GM12878 (cell line): ENCODE measurements at regions not wholly inside any gene's neighbourhood (a gene's known extent, or its start where the extent isn't known, plus 50 kb on each side); places are given as distances from the start of the nearest gene placed in this dataset.

Experiments
- ATAC-seq: fragments of 200-7000 bp; cut with Tn5 transposase; 3 replicates; pipeline ENCODE4 v1.9.1; 2020; ENCODE audit warnings: mild to moderate bottlenecking, moderate library complexity
- BruUV-seq: library from RNA; stranded (reverse); fragments of 400-500 nt; replicated peaks from 2 replicates; lab custom pipeline; 2021; lab: Mats Ljungman, UMichigan
- CTCF ChIA-PET: fragments of 300-600 bp; sonication (Branson Sonifier 250); formaldehyde crosslinking; extraction: SDS; loops from one replicate; lab custom pipeline; 2021; ENCODE audit warnings: inconsistent platforms; lab: Yijun Ruan, JAX
- POLR2A ChIA-PET: fragments of 350-600 bp; formaldehyde crosslinking; extraction: SDS; loops from one replicate; lab custom pipeline; 2021; ENCODE audit warnings: inconsistent platforms; lab: Charles Lee
- RAD21 ChIA-PET: fragments of 300-600 bp; sonication (Branson Sonifier 250); formaldehyde crosslinking; loops from one replicate; lab custom pipeline; 2023; ENCODE audit warnings: antibody characterized with exemption; ENCODE audit not compliant: unreplicated experiment; lab: Charles Lee
- SMC1A ChIA-PET: fragments of 300-600 bp; sonication (Branson Sonifier 250); formaldehyde crosslinking; loops from one replicate; lab custom pipeline; 2023; ENCODE audit not compliant: unreplicated experiment, uncharacterized antibody; lab: Charles Lee
- DNase-seq: peaks from one replicate; pipeline ENCODE4 v3.0.0-alpha.2; 2011; ENCODE audit warnings: low read depth, low spot score
- FAIRE-seq: peaks from 3 replicates; lab custom pipeline; 2011; peaks lifted over from hg19 to GRCh38; lab: Jason Lieb, UNC
- H2AFZ ChIP-seq: 2 replicates; pipeline ENCODE4 v1.6.0; 2011; ENCODE audit warnings: low read depth, low read length, control low read depth; ENCODE audit not compliant: control insufficient read depth
- H3K27ac ChIP-seq: 2 replicates; pipeline ENCODE4 v1.5.1; 2011; ENCODE audit warnings: control low read depth; ENCODE audit not compliant: control insufficient read depth, insufficient read depth
- H3K27me3 ChIP-seq, 2 experiments: replicated peaks in 1 of 2; 2 replicates each; pipeline versions ENCODE4 v1.6.0 to v1.6.1; 2011; ENCODE audit warnings: low read length in 1 of 2; ENCODE audit not compliant: control insufficient read depth in 2 of 2, insufficient read depth in 2 of 2
- H3K36me3 ChIP-seq, 2 experiments: 2 replicates each; pipeline ENCODE4 v1.5.1; 2011; ENCODE audit warnings: low read length in 1 of 2; ENCODE audit not compliant: control insufficient read depth in 2 of 2, insufficient read depth in 2 of 2
- H3K4me1 ChIP-seq: 2 replicates; pipeline ENCODE4 v1.6.1; 2011; ENCODE audit warnings: mild to moderate bottlenecking, low read length, moderate library complexity, mixed read lengths; ENCODE audit not compliant: control insufficient read depth, insufficient read depth
- H3K4me2 ChIP-seq: 2 replicates; pipeline ENCODE4 v1.6.0; 2011; ENCODE audit warnings: control low read depth; ENCODE audit not compliant: control insufficient read depth, insufficient read depth
- H3K4me3 ChIP-seq: fragments of 200-600 bp; sonication (generic); 2 replicates; pipeline ENCODE4 v1.5.1; 2016
- H3K79me2 ChIP-seq: 2 replicates; pipeline ENCODE4 v1.6.0; 2011; ENCODE audit warnings: low read length; ENCODE audit not compliant: control insufficient read depth, insufficient read depth
- H3K9ac ChIP-seq: 2 replicates; pipeline ENCODE4 v1.8.0; 2011; ENCODE audit warnings: low read length, control low read depth, mixed read lengths; ENCODE audit not compliant: control insufficient read depth, insufficient read depth
- H3K9me3 ChIP-seq: replicated peaks from 3 replicates; pipeline ENCODE4 v1.5.1; 2011; ENCODE audit warnings: mild to moderate bottlenecking, low read length; ENCODE audit not compliant: control insufficient read depth, insufficient read depth
- H4K20me1 ChIP-seq: 2 replicates; pipeline ENCODE4 v1.6.0; 2011; ENCODE audit not compliant: control insufficient read depth, insufficient read depth
- BCL11A ChIP-seq: IDR thresholded peaks from 2 replicates; pipeline ENCODE4 v1.6.1; 2011; ENCODE audit warnings: low read depth, low read length
- ETV6 ChIP-seq, 2 experiments: fragments of 450-650 bp in 1 of 2; IDR thresholded peaks in 1 of 2; conservative IDR thresholded peaks in 1 of 2; 2 replicates each; pipeline ENCODE4 v1.6.1; 2014; ENCODE audit warnings: antibody characterized with exemption in 1 of 2, borderline replicate concordance in 1 of 2, low read depth in 1 of 2, mild to moderate bottlenecking in 1 of 2, moderate library complexity in 1 of 2
- MXI1 ChIP-seq: fragments of 150-350 bp; IDR thresholded peaks from 2 replicates; pipeline ENCODE4 v1.6.1; 2011; ENCODE audit warnings: low read depth, mild to moderate bottlenecking, inconsistent platforms, low read length, improper control_type of control experiment
- SREBF2 ChIP-seq: IDR thresholded peaks from 2 replicates; pipeline ENCODE4 v1.6.1; 2012; ENCODE audit warnings: mild to moderate bottlenecking, low read length
- YY1 ChIP-seq: IDR thresholded peaks from 2 replicates; pipeline ENCODE4 v1.6.1; 2011; ENCODE audit warnings: low read depth, mild to moderate bottlenecking, low read length
- WGBS: methylation state at CpG from one replicate; pipeline ENCODE4 v1.1.6; 2016; ENCODE audit warnings: low lambda C conversion rate; ENCODE audit not compliant: insufficient replicate concordance, insufficient coverage; ENCODE audit errors: missing lambda C conversion rate; 5-methylcytosine and 5-hydroxymethylcytosine counted together
- in situ Hi-C: fragments of 300-500 bp; cut with MboI; formaldehyde crosslinking; loops from 9 replicates; pipeline ENCODE4 v1.14.3; 2018; ENCODE audit warnings: mixed read lengths
- intact Hi-C: fragments of 100-400 bp; cut with micrococcal nuclease; formaldehyde crosslinking; loops from one replicate; pipeline ENCODE4 v1.14.2; 2022; ENCODE audit not compliant: unreplicated experiment
- TF ChIP-seq, protein P1 (sequence below): fragments of 450-650 bp; IDR thresholded peaks from 2 replicates; pipeline ENCODE4 v1.6.1; 2014; ENCODE audit warnings: mild to moderate bottlenecking
- TF ChIP-seq, protein P2 (sequence below): fragments of 450-650 bp; IDR thresholded peaks from 2 replicates; pipeline ENCODE4 v1.6.1; 2017; ENCODE audit warnings: mild to moderate bottlenecking, low read depth, inconsistent platforms; ENCODE audit not compliant: poor library complexity, severe bottlenecking
- TF ChIP-seq, protein P3 (sequence below): IDR thresholded peaks from 2 replicates; pipeline ENCODE4 v1.6.1; 2012; ENCODE audit warnings: low read length, inconsistent platforms
- TF ChIP-seq, protein P4 (sequence below): fragments of 150-350 bp; IDR thresholded peaks from 2 replicates; pipeline ENCODE4 v1.6.1; 2014; ENCODE audit warnings: mild to moderate bottlenecking, low read depth, low read length

DNA sequence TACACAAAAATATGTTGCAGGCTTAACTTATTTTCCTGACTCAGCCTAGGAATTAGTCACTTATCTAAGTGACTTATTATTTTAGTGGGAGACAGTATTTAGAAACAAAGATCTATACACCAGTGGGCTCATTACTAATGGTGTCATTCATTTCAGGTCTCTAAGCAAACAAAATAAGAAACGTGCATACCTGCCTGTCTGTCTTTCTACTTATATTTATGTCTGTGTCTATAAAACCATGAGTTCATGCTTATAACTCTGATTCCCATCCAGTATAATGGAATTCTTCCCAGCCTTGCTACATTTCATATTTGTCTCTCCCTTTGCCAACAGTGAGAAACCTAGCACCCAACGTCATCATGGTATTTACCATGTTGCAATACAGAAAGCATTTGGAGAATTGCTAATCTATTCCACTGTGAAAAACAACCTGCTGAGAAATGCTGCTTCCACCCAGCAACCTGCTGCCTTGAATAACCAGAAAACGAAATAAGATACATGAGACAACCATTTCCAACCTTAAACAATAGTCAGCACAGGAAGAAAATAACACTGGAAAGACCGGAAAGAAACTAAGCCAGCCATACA, 501.0 kb downstream of the GLRX3 start (continued):
- TF ChIP-seq, protein P1, sequence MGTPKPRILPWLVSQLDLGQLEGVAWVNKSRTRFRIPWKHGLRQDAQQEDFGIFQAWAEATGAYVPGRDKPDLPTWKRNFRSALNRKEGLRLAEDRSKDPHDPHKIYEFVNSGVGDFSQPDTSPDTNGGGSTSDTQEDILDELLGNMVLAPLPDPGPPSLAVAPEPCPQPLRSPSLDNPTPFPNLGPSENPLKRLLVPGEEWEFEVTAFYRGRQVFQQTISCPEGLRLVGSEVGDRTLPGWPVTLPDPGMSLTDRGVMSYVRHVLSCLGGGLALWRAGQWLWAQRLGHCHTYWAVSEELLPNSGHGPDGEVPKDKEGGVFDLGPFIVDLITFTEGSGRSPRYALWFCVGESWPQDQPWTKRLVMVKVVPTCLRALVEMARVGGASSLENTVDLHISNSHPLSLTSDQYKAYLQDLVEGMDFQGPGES: no peak

DNA sequence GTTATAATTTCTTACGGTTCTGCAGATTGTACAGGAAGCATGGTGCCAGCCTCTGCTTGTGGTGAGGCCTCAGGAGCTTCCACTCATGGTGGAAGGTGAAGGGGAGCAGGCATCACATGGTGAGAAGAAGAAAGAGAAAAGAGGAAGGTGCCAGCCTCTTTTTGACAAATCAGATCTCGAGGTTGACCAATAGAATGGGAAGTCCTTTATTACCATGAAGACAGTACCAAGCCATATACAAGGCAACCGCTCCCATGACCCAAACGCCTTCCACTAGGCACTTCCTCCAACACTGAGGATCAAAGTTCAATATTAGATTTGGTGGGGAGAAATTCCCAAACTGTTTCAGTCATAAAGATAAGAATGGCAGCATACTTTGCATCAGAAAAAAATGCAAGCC, 502.8 kb downstream of the GLRX3 start:
- BruUV-seq: no TSS peak
- H2AFZ ChIP-seq: no peak overlapping the region
- H3K9me3 ChIP-seq: no peaks in the 10 kb centered on the region; the same call in 2 of the 3 replicates
- ATAC-seq (no peak), DNase-seq (no peak), FAIRE-seq (no peak)
- intact Hi-C loops: no loop called here
- in situ Hi-C loops: no loop called here
- no peaks in the 10 kb centered on the region for H3K36me3 ChIP-seq
- TF ChIP-seq MXI1: no peak
- no peak for TF ChIP-seq YY1
- H3K4me3 ChIP-seq: no peak overlapping the region
- POLR2A ChIA-PET: no interaction called here
- RAD21 ChIA-PET: no interaction called here
- H3K79me2 ChIP-seq: no peaks in the 10 kb centered on the region
- H3K27ac ChIP-seq: no peak overlapping the region
- CTCF ChIA-PET: no interaction called here
- H4K20me1 ChIP-seq: no peaks in the 10 kb centered on the region
- SMC1A ChIA-PET: no interaction called here
- 29% methylated on average over 4 of the region's 4 CpGs for WGBS
- H3K4me1 ChIP-seq: no peaks in the 10 kb centered on the region
- H3K27me3 ChIP-seq: no peaks in the 10 kb centered on the region
- H3K9ac ChIP-seq: no peak overlapping the region
- no peak overlapping the region for H3K4me2 ChIP-seq

DNA sequence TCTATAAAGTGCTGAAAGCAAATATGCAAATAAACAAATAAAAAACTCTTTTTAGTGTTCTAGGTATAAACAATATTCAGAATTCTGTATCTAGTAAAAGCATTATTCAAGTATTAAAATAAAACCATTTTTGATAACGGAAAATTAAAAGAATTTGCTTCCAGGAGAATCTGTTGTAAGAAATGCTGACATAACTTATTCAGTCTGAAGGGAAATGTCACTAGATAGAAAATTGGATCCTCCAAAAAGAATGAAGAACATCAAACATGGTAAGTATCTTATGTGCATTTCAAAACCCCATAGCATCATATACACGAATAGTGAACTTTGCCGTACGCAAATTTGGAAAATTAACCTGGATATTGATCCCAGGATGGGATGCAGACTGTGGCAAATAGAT, 506.7 kb downstream of the GLRX3 start:
- ChIA-PET CTCF (no interaction called here), POLR2A (no interaction called here), SMC1A (no interaction called here), RAD21 (no interaction called here)
- H3K36me3 ChIP-seq: no peaks in the 10 kb centered on the region
- BruUV-seq: no TSS peak
- H3K9ac ChIP-seq: no peak overlapping the region
- H2AFZ ChIP-seq: no peak overlapping the region
- FAIRE-seq: no peak
- no peak for ATAC-seq
- no peaks in the 10 kb centered on the region for H3K27me3 ChIP-seq
- no peaks in the 10 kb centered on the region; the same call in 2 of the 3 replicates for H3K9me3 ChIP-seq
- no peak overlapping the region for H3K27ac ChIP-seq
- no peaks in the 10 kb centered on the region for H3K79me2 ChIP-seq
- in situ Hi-C loops: no loop called here
- H4K20me1 ChIP-seq: no peaks in the 10 kb centered on the region
- intact Hi-C loops: no loop called here
- no peak overlapping the region for H3K4me3 ChIP-seq
- no peak overlapping the region for H3K4me2 ChIP-seq
- no peaks in the 10 kb centered on the region for H3K4me1 ChIP-seq
- no peak for DNase-seq
- 46% methylated on average over 4 of the region's 4 CpGs for WGBS
- TF ChIP-seq BCL11A: no peak
- TF ChIP-seq, protein P2, sequence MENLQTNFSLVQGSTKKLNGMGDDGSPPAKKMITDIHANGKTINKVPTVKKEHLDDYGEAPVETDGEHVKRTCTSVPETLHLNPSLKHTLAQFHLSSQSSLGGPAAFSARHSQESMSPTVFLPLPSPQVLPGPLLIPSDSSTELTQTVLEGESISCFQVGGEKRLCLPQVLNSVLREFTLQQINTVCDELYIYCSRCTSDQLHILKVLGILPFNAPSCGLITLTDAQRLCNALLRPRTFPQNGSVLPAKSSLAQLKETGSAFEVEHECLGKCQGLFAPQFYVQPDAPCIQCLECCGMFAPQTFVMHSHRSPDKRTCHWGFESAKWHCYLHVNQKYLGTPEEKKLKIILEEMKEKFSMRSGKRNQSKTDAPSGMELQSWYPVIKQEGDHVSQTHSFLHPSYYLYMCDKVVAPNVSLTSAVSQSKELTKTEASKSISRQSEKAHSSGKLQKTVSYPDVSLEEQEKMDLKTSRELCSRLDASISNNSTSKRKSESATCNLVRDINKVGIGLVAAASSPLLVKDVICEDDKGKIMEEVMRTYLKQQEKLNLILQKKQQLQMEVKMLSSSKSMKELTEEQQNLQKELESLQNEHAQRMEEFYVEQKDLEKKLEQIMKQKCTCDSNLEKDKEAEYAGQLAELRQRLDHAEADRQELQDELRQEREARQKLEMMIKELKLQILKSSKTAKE: no peak
- no peak for TF ChIP-seq ETV6 (conservative IDR thresholded peaks at IDR 0.05 in 1 of 2, IDR thresholded peaks at IDR 0.05 in 1 of 2; ENCODE audit: borderline replicate concordance in 1 of 2, low read depth in 1 of 2)
- TF ChIP-seq, protein P3, sequence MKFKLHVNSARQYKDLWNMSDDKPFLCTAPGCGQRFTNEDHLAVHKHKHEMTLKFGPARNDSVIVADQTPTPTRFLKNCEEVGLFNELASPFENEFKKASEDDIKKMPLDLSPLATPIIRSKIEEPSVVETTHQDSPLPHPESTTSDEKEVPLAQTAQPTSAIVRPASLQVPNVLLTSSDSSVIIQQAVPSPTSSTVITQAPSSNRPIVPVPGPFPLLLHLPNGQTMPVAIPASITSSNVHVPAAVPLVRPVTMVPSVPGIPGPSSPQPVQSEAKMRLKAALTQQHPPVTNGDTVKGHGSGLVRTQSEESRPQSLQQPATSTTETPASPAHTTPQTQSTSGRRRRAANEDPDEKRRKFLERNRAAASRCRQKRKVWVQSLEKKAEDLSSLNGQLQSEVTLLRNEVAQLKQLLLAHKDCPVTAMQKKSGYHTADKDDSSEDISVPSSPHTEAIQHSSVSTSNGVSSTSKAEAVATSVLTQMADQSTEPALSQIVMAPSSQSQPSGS: no peak
- TF ChIP-seq SREBF2: no peak
- TF ChIP-seq, protein P4, sequence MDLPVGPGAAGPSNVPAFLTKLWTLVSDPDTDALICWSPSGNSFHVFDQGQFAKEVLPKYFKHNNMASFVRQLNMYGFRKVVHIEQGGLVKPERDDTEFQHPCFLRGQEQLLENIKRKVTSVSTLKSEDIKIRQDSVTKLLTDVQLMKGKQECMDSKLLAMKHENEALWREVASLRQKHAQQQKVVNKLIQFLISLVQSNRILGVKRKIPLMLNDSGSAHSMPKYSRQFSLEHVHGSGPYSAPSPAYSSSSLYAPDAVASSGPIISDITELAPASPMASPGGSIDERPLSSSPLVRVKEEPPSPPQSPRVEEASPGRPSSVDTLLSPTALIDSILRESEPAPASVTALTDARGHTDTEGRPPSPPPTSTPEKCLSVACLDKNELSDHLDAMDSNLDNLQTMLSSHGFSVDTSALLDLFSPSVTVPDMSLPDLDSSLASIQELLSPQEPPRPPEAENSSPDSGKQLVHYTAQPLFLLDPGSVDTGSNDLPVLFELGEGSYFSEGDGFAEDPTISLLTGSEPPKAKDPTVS: no peak
